DND-41 (cell line): ENCODE measurements at regions not wholly inside any gene's neighbourhood (a gene's known extent, or its start where the extent isn't known, plus 50 kb on each side); places are given as distances from the start of the nearest gene placed in this dataset.

ENCODE experiments used
- CTCF ChIP-seq: IDR thresholded peaks from 2 replicates; pipeline ENCODE4 v1.5.1; 2012; ENCODE audit warnings: borderline replicate concordance, low read length, moderate library complexity, mild to moderate bottlenecking; ENCODE audit not compliant: poor library complexity, severe bottlenecking; ENCODE audit errors: extremely low read depth
- EZH2 ChIP-seq: IDR thresholded peaks from 3 replicates; pipeline ENCODE4 v1.6.1; 2012; ENCODE audit warnings: borderline replicate concordance, low read depth, mild to moderate bottlenecking, moderate library complexity, low read length, inconsistent platforms; ENCODE audit not compliant: severe bottlenecking

DNA sequence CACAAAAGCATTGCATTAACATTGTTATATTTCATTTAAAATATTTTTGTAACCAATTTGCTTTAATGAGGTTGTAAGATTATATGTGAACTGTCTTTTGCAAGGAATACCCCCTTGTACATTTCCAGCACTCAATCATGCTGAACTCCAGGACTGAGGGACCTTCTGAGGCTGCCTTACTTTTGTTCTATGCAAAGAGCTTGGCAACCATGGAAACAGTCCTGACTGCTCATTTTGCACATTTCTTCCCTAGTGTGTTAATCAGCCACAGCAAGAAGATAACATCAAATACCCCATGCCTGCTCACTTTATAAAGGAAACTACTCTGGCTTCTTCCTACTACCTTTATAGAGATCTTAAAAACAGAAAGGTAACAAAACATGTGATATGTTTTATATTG lies 355.6 kb upstream of the IZUMO3 start:
- TF ChIP-seq CTCF (no peak), EZH2 (no peak)
